ENCODE measurements at regions not wholly inside any gene's neighbourhood (a gene's known extent, or its start where the extent isn't known, plus 50 kb on each side); places are given as distances from the start of the nearest gene placed in this dataset.

GRCh38 chr2:55801436-55801835 is 107.8 kb upstream of the PNPT1 start:
- TF ChIP-seq EZH2 (IDR thresholded peaks at IDR 0.05; ENCODE audit: borderline replicate concordance, low read depth, low read length, severe bottlenecking) (no peak), FOS (IDR thresholded peaks at IDR 0.05; ENCODE audit: borderline replicate concordance, insufficient read depth, low read length) (no peak), MYC (IDR thresholded peaks at IDR 0.05; ENCODE audit: low read depth, low read length) (no peak), CTCF (IDR thresholded peaks at IDR 0.05; ENCODE audit: extremely low read depth in 1 of 2, insufficient read depth in 1 of 2, low read depth in 1 of 2, low read length in 2 of 2) (no peak)
